ENCODE measurements at regions not wholly inside any gene's neighbourhood (a gene's known extent, or its start where the extent isn't known, plus 50 kb on each side); places are given as distances from the start of the nearest gene placed in this dataset.

DNA sequence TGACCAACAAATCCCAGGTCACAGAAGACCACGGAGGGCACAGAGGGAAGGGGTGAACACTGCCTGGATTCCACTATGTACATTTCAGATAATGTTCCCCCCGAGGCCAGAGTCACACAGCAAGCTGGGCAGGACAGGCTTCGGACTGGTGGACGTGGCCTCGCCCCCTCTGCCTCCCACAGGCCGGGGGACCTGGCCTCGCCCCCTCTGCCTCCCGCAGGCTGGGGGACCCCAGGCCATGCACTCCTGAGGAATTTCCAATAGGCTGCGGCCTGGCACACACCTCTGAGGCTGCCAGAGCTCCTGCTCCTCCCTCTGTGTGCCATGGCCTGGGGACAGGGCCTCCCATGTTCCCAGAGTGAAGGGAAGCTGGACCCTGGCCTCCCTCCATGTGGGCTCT is 1352.8 kb downstream of the BRD1 start:
- TF ChIP-seq, protein P1, sequence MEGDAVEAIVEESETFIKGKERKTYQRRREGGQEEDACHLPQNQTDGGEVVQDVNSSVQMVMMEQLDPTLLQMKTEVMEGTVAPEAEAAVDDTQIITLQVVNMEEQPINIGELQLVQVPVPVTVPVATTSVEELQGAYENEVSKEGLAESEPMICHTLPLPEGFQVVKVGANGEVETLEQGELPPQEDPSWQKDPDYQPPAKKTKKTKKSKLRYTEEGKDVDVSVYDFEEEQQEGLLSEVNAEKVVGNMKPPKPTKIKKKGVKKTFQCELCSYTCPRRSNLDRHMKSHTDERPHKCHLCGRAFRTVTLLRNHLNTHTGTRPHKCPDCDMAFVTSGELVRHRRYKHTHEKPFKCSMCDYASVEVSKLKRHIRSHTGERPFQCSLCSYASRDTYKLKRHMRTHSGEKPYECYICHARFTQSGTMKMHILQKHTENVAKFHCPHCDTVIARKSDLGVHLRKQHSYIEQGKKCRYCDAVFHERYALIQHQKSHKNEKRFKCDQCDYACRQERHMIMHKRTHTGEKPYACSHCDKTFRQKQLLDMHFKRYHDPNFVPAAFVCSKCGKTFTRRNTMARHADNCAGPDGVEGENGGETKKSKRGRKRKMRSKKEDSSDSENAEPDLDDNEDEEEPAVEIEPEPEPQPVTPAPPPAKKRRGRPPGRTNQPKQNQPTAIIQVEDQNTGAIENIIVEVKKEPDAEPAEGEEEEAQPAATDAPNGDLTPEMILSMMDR (conservative IDR thresholded peaks at IDR 0.05; ENCODE audit: low read depth, low read length) = no peak
- no peak for TF ChIP-seq EZH2 (IDR thresholded peaks at IDR 0.05; ENCODE audit: low read length, unreplicated experiment)

Measured in PC-3 (cell line).